Astrocyte of the spinal cord (primary cell): ENCODE measurements at regions not wholly inside any gene's neighbourhood (a gene's known extent, or its start where the extent isn't known, plus 50 kb on each side); places are given as distances from the start of the nearest gene placed in this dataset.
"Not testable (repeated sequence)": the region's sequence is repeated elsewhere in the genome, so short reads cannot be mapped to it uniquely, and the experiment has no call there.

Source experiments
- DNase-seq: peaks from one replicate; pipeline ENCODE4 v3.0.0; 2011; ENCODE audit warnings: low read depth, low spot score
- H3K4me3 ChIP-seq: 2 replicates; pipeline ENCODE4 v1.5.1; 2011; ENCODE audit warnings: low read depth, mild to moderate bottlenecking, low read length, moderate library complexity
- in situ Hi-C: cut with HindIII; loops from 2 replicates; pipeline ENCODE4 v1.10.0; 2017; ENCODE audit warnings: low sequenced_read_pairs
- TF ChIP-seq, protein P1 (sequence below): IDR thresholded peaks from 2 replicates; pipeline ENCODE4 v1.5.1; 2012; ENCODE audit warnings: low read depth, mild to moderate bottlenecking, low read length, inconsistent platforms

DNA sequence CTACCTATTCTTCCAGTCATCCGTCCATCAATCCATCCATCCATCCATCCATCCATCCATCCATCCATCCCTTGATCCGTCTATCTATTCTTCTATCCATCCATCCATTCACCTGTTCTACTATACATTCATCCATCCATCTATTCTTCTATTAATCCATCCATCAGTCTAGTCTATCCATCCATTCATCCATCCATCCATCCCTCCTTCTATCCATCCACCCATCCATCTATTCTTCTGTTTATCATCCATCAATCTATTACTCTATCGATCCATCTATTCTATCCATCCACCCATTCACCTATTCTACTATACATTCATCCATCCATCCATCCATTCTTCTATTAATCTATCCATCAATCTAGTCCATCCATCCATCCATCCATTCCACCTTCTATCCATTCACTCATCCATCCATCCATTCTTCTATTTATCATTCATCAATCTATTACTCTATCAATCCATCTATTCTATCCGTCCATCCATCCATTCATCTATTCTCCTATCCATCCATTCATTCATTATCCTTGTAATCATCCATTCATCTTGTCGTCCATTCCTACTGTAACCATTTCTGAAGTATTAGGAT is 110.4 kb upstream of the ZNF516 start:
- in situ Hi-C loops = no loop called here
- no peak overlapping the region for H3K4me3 ChIP-seq
- DNase-seq = no peak
- TF ChIP-seq, protein P1, sequence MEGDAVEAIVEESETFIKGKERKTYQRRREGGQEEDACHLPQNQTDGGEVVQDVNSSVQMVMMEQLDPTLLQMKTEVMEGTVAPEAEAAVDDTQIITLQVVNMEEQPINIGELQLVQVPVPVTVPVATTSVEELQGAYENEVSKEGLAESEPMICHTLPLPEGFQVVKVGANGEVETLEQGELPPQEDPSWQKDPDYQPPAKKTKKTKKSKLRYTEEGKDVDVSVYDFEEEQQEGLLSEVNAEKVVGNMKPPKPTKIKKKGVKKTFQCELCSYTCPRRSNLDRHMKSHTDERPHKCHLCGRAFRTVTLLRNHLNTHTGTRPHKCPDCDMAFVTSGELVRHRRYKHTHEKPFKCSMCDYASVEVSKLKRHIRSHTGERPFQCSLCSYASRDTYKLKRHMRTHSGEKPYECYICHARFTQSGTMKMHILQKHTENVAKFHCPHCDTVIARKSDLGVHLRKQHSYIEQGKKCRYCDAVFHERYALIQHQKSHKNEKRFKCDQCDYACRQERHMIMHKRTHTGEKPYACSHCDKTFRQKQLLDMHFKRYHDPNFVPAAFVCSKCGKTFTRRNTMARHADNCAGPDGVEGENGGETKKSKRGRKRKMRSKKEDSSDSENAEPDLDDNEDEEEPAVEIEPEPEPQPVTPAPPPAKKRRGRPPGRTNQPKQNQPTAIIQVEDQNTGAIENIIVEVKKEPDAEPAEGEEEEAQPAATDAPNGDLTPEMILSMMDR = no peak

DNA sequence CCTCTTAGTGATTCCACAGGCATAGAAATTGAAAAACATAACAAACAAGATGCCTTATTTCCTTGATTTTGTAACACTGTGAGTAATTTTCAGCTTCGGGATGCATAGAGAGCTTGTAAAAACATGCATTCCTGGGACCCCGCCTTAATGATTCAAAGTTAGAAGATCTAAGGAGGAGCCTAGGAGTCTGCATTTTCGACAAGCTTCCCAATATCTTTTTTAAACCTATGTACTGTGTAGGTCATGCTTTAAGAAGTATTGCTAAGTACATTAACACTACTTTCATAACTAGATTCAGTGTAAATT is 109.8 kb upstream of the ZNF516 start:
- H3K4me3 ChIP-seq = no peak overlapping the region
- in situ Hi-C loops = no loop called here
- no peak for DNase-seq
- TF ChIP-seq, protein P1 = no peak

DNA sequence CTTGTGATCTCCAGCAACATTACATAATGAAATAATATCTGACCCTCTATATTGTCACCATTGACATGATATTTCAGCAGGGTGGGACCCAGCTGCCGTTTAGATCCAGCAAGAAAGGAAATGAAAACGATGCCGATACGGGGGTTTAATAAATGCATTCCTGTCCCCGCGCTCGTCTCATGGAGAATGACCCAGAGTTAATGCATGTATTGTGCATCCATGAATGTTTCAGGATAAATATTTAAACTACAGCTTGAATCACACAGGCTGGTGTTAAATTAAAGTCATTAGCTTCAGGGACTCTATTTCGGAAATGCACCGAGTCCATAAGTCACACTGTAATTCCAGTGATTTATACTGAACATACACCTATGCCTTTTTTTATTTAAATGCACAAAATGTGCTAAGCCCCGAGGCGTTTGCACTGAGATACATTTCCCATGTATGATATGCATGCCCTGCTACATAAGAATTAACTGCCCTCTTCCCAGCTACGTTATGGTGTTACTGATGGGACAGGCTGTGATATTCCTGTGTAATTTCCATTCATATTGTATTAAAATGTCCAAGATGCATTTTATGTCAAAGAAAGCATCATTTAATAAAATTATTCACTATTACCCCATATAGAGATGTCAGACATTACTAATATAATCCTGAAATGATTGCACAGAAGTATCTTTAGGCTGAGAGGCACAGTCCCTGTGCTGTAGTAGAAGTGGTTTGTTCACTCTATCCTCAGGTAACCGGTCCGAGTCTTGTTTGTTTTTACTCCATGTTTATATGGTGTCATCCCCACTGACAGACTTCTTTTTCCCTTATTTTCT is 109.3 kb upstream of the ZNF516 start:
- in situ Hi-C loops = no loop called here
- TF ChIP-seq, protein P1 = no peak
- no peak for DNase-seq
- H3K4me3 ChIP-seq = no peak overlapping the region

DNA sequence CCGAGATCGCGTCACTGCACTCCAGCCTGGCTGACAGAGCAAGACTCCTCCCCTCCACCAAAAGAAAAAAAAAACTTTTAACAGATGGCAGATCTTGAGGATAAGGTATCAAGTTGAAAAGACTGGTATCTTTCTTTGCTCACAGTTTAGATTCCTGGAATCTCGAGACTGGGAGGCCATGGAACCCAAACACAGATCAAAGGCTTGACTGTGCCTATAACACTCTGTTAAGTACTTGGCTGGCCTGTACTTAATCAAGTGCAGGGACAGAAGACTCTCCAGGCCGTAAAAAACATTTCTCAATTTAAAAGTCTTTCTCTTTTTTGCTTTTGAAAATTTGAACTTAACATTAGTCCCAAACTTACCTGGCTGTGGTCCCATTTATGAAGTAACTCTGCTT is 107.1 kb upstream of the ZNF516 start:
- H3K4me3 ChIP-seq = no peak overlapping the region
- TF ChIP-seq, protein P1 = no peak
- DNase-seq = no peak
- in situ Hi-C loops = no loop called here

DNA sequence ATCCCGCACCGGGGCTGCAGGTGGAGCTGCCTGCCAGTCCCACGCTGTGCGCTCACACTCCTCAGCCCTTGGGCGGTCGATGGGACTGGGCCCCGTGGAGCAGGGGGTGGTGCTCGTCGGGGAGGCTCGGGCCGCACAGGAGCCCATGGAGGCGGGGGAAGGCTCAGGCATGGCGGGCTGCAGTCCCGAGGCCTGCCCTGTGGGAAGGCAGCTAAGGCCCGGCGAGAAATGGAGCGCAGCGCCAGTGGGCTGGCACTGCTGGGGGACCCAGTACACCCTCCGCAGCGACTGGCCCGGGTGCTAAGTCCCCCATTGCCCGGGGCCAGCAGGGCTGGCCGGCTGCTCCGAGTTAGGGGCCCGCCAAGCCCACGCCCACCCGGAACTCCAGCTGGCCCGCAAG is 105.0 kb upstream of the ZNF516 start:
- H3K4me3 ChIP-seq, in situ Hi-C loops, DNase-seq: not testable (repeated sequence)

DNA sequence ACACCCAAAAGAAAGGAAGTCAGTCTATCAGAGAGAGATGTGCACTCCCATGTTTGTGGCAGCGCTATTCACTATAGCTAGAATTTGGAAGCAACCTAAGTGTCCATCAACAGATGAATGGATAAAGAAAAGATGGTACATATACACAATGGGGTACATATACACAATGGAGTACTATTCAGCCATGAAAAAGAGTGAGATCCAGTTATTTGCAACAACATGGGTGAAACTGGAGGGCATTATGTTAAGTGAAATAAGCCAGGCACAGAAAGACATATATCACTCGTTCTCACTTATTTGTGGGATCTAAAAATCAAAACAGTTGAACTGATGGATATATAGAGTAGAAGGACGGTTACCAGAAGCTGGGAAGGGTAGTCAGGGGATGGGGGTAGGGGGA is 99.9 kb upstream of the ZNF516 start:
- no peak for DNase-seq
- TF ChIP-seq, protein P1 = no peak
- H3K4me3 ChIP-seq = no peak overlapping the region
- in situ Hi-C loops = no loop called here

DNA sequence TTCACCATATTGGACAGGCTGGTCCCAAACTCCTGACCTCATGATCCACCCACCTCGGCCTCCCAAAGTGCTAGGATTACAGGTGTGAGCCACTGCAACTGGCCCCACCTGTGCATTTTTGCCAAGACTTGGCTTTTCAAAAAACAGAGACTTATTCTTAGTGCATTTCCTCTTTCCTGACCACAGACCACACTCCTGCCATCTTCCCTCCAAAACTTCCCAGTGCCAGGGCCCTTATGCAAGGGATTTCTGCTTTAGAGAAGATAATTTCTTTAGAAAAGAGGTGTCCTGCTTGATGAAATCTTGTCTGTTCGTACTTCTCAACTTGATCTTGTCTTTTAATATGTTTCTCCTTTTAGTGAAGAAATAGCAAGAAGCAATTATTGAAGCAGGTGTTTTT is 98.8 kb upstream of the ZNF516 start:
- in situ Hi-C loops = no loop called here
- no peak overlapping the region for H3K4me3 ChIP-seq
- TF ChIP-seq, protein P1 = no peak
- no peak for DNase-seq
